Stimulated activated CD4-positive, alpha-beta T cell treated with anti-CD3 and anti-CD28 coated beads, Interleukin-15, amount 100 ng/mL, for 24 hours (primary cell): ENCODE measurements at regions not wholly inside any gene's neighbourhood (a gene's known extent, or its start where the extent isn't known, plus 50 kb on each side); places are given as distances from the start of the nearest gene placed in this dataset.
A peak's percentile ranks its signal among the peaks of the same experiment; 100 is the strongest.
"Not testable (repeated sequence)": the region's sequence is repeated elsewhere in the genome, so short reads cannot be mapped to it uniquely, and the experiment has no call there.

Experiments
- DNase-seq: peaks from one replicate; pipeline ENCODE4 v3.0.0-alpha.2; 2020

- DNase-seq = no peak
These were observed 87.9 kb downstream of the PHLDA1 start for GRCh38 chr12:75943730-75944096.

DNA sequence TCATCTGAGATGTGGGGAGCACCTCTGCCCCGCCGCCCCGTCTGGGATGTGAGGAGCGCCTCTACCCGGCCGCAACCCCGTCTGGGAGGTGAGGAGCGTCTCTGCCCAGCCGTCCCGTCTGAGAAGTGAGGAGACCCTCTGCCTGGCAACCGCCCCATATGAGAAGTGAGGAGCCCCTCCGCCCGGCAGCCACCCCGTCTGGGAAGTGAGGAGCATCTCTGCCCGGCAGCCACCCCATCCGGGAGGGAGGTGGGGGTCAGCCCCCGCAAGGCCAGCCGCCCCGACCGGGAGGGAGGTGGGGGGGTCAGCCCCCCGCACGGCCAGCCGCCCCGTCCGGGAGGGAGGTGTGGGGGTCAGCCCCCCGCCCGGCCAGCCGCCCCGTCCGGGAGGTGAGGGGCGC is 89.9 kb downstream of the PHLDA1 start:
- not testable (repeated sequence) for DNase-seq

DNA sequence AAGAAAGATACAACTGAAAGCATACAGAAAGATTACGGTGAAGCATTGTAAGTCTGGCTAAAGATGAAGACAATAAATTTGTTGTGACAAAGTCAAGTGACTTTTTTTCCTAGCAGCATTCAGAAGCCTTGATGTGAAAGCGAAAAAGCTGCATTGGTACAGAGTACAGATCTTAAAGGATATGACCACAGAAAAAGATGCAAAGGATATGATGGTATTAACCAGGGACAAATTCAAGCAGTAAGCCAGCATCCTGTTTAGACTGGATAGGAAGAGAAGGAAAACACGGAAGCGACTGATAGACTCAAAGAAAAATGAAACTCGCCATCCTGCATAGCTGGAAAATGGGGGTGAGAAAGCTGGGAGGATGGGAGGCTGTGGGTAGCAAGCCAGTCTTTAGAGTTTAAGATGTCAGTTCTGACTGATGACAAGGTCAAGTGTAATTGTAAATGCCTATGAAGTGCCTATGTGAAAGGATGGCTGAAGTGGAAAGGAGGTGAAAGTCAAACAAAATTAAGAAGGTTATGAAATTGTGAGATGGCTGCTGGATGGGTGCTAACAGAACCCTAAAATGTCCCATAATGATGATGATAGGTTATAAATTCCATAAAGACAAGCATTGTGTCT is 92.4 kb downstream of the PHLDA1 start:
- no peak for DNase-seq

GRCh38 chr12:75938189-75938588 is 93.4 kb downstream of the PHLDA1 start:
- no peak for DNase-seq

- DNase-seq = no peak
These were observed 94.1 kb downstream of the PHLDA1 start for GRCh38 chr12:75937486-75937885.

DNA sequence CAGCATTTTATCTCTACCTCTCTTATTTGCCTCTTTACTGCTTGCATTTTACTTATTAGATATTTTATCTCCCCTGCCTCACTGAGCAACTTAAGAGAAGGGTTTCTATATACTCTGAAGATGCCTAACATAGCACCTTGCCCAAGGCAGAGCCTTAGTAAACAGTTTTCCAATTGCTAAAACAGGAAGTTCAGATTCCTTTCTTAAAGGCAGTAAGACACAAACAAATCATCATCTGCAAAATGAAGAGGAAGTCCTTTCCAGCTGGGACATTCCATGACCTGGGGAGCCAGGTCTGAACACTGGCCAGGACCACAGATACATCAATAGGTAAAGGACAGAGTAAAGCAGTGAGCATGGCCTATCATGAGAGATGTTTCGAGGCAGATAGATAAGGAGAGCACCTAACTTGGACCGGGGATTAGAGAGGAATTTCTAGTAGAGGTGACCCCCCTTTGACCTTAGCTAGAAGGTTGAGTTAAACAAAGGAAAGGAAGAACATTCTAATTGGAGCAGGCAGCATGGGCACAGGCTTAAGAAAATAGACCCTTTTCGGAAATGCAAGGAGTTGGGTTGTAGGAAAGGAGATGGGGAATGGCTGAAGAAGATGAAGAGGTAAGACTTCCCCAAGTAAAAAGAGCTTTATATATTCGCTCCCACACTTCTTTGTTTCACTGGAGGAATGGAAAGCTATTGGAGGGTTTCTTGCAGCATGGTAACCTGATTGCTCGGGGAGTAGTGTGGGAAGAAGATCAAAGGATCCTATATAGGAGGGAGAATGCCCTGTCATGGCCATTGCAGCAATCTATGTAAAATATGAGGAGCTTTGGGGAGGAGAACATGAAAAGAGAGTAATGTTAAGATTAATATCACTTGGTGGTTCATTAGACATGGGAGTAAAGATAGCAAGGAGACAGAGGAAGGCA is 94.8 kb downstream of the PHLDA1 start:
- no peak for DNase-seq

DNA sequence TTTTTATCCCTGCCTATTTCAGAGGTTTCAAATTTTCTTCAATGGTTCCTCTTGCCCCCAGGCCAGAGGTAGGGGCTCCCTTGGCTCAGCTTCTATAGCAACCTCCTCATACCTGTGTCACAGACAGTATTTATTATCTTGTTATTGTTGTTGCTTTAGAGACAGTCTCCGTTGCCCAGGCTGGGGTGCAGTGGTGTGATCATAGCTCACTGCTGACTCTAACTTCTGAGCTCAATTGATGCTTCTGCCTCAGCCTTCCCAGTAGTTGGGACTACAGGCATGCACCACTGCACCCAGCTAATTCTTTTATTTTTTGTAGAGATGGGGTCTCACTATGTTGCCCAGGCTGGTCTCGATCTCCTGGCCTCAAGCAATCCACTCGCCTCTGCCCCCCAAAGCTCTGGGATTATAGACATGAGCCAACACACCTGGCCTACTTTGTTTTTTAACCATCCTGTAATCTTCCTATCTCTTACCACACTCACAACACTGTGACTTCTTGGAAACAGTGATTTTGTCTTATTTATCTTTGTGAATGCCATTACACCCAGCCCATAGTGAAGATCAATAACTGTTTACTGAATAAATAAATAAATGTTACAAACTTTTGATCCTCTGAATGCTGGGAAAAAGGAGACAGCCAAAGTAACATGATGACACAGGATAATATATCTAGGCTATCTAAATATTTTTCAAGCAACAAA is 95.9 kb downstream of the PHLDA1 start:
- no peak for DNase-seq

GRCh38 chr12:75933101-75933500 is 98.5 kb downstream of the PHLDA1 start:
- no peak for DNase-seq

GRCh38 chr12:75932241-75932640 is 99.3 kb downstream of the PHLDA1 start:
- DNase-seq = no peak

GRCh38 chr12:75923964-75924666 is 107.5 kb downstream of the PHLDA1 start:
- no peak for DNase-seq

- DNase-seq = no peak
These were observed 108.5 kb downstream of the PHLDA1 start for GRCh38 chr12:75922944-75923642.

DNA sequence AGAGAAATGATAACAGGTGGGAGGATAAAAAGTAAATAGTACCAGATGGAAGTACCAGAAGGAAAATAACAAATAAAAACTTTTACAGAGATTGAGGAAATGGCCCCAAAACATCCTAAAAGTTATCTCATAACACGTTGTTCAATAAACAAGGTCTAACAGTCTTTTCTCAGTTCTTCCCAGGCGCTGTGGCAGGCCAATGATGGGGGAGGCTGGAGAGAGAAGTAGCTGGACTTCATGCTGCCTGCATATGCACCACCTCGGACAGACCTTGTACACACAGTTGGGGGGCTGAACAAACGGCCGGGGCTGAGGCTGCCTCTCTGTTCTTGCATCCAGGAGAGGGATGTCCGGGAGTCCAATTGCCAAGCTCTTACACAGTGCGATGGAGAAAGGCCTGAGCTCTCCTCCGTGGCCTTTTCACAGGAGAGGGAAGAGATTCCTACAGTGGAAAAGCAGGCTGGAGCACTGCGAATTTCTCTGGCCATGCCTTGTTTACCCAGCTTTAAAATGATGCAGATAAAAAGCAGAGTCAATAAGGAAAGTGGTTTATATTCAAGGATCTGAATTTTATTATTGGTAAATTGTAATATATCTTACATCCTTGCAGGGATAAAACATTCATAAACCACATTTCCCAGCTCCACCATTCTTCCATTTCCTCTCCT is 109.8 kb downstream of the PHLDA1 start:
- DNase-seq = no peak

DNA sequence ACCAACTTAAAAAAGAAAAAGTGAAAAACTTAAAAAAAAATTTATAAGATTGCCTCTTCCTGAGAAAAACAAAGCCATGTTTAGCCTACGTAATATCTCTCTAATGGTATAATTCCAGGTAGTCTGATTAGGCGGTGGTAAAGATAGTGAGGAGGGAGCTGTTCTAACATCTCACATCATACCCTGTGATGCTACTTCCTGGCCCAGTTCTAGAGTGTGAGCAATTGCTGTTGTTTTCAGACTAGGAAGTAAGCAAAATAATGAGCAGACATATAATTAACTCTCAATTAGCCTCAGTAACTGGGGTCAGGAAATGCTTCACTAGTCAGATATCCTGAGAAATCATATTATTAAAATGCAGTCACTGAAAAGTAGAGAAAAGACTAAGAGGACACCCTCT is 113.9 kb downstream of the PHLDA1 start:
- DNase-seq = no peak

DNA sequence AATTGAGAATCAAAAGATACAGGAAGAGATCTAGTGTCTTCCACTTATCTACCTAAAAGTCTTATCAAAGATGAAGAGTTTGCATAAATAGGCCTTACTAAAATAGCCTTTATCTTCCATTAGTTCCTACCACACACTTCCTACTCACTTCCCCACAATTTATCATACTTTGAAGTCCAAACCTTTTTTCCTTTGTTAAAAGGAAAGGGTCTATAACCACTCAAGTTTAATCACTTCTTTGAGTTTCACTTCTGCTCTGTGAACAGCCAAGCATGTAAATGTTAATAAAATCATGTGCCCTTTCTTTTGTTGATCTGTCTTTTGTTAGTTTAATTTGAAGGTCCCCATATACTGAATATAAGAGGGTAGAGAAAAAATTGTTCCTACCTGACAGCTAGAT is 114.5 kb downstream of the PHLDA1 start:
- no peak for DNase-seq

DNA sequence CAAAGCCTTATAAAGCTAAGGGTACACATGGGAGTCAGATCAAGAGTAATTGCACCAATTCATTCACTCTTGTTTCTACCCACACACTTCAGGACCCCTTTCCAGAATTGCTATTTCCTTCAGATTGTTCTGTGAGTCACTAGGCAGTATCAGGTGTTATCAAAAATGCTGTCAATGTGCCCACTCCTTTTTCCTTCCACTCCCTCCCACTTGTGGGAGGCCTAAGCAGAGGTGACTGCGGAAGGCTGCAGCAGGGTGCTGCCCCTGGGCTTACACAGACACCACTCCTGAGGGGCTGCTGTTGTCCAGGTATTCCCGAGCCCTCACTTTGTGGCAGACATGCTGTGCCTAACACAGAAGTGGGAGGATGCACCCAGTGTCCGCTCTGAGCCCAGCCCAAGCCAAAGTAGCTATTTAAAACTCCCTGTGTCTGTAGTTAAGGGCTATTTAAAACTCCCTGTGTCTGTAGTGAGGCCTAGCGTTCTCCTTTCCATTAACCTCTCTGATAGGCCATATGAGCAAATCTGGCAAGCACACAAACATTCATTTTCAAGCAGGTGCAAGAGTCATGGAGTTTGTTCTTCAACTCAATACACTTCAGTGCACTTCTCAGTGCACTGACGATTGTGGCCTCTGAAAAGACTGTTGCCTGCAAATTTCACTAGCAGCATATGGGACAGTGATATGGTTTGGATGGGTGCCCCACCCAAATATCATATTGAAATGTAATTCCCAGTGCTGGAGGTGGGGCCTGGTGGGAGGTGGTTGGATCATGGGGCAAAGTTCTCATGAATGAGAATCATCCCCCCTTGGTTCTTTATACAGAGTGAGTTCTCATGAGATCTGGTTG is 117.8 kb downstream of the PHLDA1 start:
- peak; percentile 73 for DNase-seq

DNA sequence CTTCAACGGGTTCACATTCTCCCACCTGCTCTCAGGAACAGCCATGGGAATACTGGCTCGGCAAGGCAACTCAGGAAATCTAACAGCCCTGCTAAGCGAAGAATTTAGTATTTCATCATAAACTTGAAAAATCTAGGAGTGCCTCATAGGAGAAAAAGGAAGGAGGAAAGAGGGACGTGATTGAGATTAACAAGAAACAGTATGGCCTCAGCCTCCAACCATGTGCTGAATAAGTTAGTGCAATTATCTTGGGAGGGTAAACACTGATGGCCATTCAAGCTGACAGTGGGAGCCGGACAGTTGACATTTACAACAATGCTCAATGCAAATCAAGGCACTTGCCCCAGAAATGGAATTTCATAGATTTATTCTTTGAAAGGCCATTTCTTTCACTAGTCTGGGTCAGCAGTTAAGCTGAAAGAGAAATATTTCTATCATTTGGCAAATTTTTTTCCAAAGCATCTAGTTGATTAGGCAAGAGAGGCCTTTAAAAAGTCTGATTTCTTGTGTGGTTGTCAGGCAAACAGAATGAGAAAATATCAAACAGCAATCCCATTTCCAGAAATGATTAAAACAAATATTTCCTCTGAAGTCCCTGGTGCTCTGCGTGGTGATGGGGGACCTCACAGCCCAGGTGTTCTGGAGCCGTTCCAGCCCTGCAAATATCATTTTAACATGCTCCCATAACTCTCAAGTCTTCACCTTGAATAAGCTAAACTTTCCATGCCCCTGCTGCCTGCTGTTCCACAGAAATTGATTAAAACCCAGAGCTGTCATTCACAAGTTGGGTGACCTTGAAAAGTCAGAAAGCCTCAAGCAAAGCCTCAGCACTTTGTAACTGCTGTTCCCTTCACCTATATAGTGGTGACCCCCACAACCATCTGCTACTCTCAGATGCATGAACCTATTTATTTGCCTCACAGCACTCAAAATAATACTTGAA is 121.6 kb downstream of the PHLDA1 start:
- DNase-seq = no peak

- no peak for DNase-seq
These were observed 122.5 kb downstream of the PHLDA1 start for GRCh38 chr12:75908961-75909605.

DNA sequence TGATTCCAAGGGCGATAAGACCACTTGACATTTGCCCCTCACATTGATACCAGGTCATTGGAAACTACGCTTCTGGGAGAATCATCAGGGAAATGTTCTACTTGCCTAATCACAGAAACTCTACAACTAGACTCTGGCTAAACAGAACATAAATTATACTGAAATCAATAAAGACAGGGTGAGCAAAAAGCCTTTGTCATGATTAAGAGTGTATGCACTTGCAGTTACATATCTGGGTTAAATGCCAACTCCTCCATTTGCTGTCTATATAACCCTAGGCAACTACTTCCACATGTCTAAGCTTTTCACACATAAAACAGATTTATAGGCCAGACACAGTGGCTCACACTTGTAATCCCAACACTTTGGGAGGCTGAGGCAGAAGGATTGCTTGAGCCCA is 125.7 kb downstream of the PHLDA1 start:
- no peak for DNase-seq

- DNase-seq = no peak
These were observed 130.8 kb downstream of the PHLDA1 start for GRCh38 chr12:75900781-75901254.
